ENCODE measurements at regions not wholly inside any gene's neighbourhood (a gene's known extent, or its start where the extent isn't known, plus 50 kb on each side); places are given as distances from the start of the nearest gene placed in this dataset.

DNA sequence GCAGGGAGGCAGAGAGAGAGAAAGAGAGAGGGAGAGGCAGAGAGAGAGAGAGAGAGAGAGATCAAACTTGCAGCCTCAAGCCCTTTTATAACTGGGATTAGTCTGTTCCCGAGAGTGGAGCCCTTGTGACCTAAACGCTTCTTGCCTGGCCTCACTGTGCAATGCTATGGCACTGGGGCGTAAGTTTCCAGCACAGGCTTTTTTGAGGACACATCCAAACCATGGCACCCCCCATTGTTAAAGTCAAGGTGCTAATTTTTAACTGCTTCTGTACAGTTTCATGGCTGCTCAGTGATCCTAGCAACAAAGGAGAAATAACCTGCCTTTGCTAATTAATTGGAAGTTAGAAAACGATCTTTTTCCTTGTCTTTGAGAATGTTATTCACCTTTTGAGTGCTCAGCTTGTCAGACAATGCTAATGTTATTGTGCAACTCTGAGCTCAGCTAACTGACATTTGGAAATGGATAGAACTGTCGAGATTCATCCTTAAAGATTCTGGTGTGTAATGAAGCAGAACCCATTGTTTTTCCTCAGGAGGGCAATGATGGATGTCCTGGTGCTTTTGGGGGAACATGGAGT, 268.4 kb downstream of the GLRX3 start:
- Histone ChIP-seq H3K27me3 (peaks cover 0 to 17% (median 0%) of the 10 kb centered on the region in 9 donors), H3K4me3 (no peak overlapping the region), H3K9me3 (no peaks in the 10 kb centered on the region), H3K4me1 (no peaks in the 10 kb centered on the region), H3K27ac (no peak overlapping the region), H3K36me3 (no peaks in the 10 kb centered on the region)
- no peak for DNase-seq
- ATAC-seq = no peak
- intact Hi-C loops (cut with DNase I) = no loop called here
- 46 to 70% (median 58%) methylated on average over 5 of the region's 5 CpGs for WGBS, 4 donors
- no peak for TF ChIP-seq CTCF (IDR thresholded peaks at IDR 0.05)
- no peak for TF ChIP-seq POLR2A (IDR thresholded peaks at IDR 0.05)

DNA sequence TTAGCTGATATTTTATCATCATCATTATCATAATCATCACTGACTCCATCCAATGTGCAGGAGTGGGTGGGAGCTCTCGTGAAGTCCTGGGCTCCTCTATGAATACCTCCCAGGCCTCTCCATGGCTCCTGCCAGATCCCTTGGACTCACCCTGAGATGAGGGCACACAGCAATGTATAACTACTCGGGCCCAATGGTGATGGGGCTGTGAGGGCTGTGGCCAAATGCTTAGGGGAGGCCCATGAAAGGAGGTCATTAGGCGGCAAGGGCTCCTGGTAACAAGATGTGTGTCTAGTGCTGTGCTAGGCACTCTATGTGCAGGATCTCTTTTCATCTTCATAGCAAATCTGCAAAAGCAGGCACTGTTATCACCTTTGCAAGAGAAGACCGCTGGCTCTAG, 270.9 kb downstream of the GLRX3 start:
- intact Hi-C loops (cut with DNase I) = no loop called here
- 75 to 87% (median 82%) methylated on average over 2 to 4 of the region's 4 CpGs for WGBS, 4 donors
- H3K36me3 ChIP-seq = no peaks in the 10 kb centered on the region
- peaks cover 0 to 15% (median 0%) of the 10 kb centered on the region in 9 donors for H3K27me3 ChIP-seq
- no peaks in the 10 kb centered on the region for H3K4me1 ChIP-seq
- no peak overlapping the region for H3K27ac ChIP-seq
- ATAC-seq (no peak), DNase-seq (no peak)
- H3K9me3 ChIP-seq = no peaks in the 10 kb centered on the region
- TF ChIP-seq CTCF (IDR thresholded peaks at IDR 0.05) (no peak), POLR2A (IDR thresholded peaks at IDR 0.05) (no peak)
- no peak overlapping the region for H3K4me3 ChIP-seq

DNA sequence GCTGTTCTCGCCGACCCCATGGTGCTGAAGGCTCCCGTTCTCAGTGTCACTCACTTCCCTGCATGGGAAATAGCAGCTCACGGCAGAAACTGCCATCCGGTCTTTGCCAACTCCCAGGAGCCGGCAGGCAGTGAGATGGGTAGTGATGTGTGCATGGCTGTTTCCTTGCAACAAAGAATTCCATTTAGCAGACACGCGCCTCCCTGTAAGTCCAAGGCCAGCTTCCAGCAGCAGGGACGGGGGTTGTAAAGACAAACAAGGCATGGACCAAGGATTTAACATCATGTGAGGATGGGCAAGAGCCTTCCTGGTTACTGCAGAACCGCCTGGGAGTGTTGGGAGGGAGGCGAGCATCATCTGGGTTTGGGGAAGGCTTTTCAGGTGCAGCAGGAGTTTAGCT, 273.1 kb downstream of the GLRX3 start:
- intact Hi-C loops (cut with DNase I) = no loop called here
- ATAC-seq (no peak), DNase-seq (no peak)

GRCh38 chr10:130409931-130410330, 273.7 kb downstream of the GLRX3 start:
- DNase-seq (no peak), ATAC-seq (no peak)
- WGBS, 4 donors = 36 to 56% (median 42%) methylated on average over 10 of the region's 10 CpGs
- H3K4me3 ChIP-seq = no peak overlapping the region
- peaks cover 0 to 3% (median 0%) of the 10 kb centered on the region in 12 donors for H3K9me3 ChIP-seq
- intact Hi-C loops (cut with DNase I) = no loop called here
- H3K4me1 ChIP-seq = no peaks in the 10 kb centered on the region
- no peak overlapping the region for H3K27ac ChIP-seq
- no peak for TF ChIP-seq POLR2A (IDR thresholded peaks at IDR 0.05)
- no peak for TF ChIP-seq CTCF (IDR thresholded peaks at IDR 0.05)
- H3K27me3 ChIP-seq = peaks cover 0 to 5% (median 0%) of the 10 kb centered on the region in 9 donors
- no peaks in the 10 kb centered on the region for H3K36me3 ChIP-seq

More for the DNA sequence above, 273.1 kb downstream of the GLRX3 start:
- Histone ChIP-seq H3K4me1 (no peaks in the 10 kb centered on the region), H3K4me3 (no peak overlapping the region), H3K36me3 (no peaks in the 10 kb centered on the region), H3K27me3 (peaks cover 0 to 5% (median 0%) of the 10 kb centered on the region in 9 donors), H3K27ac (no peak overlapping the region), H3K9me3 (no peaks in the 10 kb centered on the region)
- TF ChIP-seq CTCF (IDR thresholded peaks at IDR 0.05) (no peak), POLR2A (IDR thresholded peaks at IDR 0.05) (no peak)
- WGBS, 4 donors = 60 to 63% (median 62%) methylated on average over 11 of the region's 11 CpGs
